B cell (primary cell): ENCODE measurements at regions not wholly inside any gene's neighbourhood (a gene's known extent, or its start where the extent isn't known, plus 50 kb on each side); places are given as distances from the start of the nearest gene placed in this dataset.
"Not testable (repeated sequence)": the region's sequence is repeated elsewhere in the genome, so short reads cannot be mapped to it uniquely, and the experiment has no call there.

Source experiments
- ATAC-seq: fragments of 200-7000 bp; cut with Tn5 transposase; one replicate; pipeline ENCODE4 v1.10.0; 2021; ENCODE audit warnings: low read depth, mild to moderate bottlenecking, moderate number of reproducible peaks, moderate library complexity
- CTCF ChIA-PET: fragments of 350-600 bp; sonication (Branson Sonifier 250); formaldehyde crosslinking; loops from one replicate; lab custom pipeline; 2021; ENCODE audit warnings: antibody characterized with exemption, inconsistent platforms; lab: Charles Lee
- POLR2A ChIA-PET: fragments of 350-600 bp; sonication (Branson Sonifier 250); formaldehyde crosslinking; loops from one replicate; lab custom pipeline; 2021; ENCODE audit warnings: antibody characterized with exemption; lab: Charles Lee
- DNase-seq: peaks from one replicate; pipeline ENCODE4 v3.0.0; 2013
- H2AFZ ChIP-seq: 2 replicates; pipeline ENCODE4 v1.6.1; 2012; ENCODE audit warnings: mild to moderate bottlenecking, low read depth, low read length; ENCODE audit not compliant: insufficient read depth, poor library complexity, severe bottlenecking
- H3K27ac ChIP-seq, 2 donors: 1 replicate in 1 of 2; 2 replicates in 1 of 2; pipeline ENCODE4 v1.5.1; 2012 to 2013; ENCODE audit warnings: low read length in 2 of 2, mild to moderate bottlenecking in 2 of 2, moderate library complexity in 1 of 2
- H3K27me3 ChIP-seq, 4 experiments: fragments of 200-600 bp in 1 of 4; sonication (generic) in 1 of 4; replicated peaks in 1 of 4; 1 replicate in 2 of 4; 2 replicates in 2 of 4; pipeline versions ENCODE4 v1.6.1 to v1.7.0; 2013 to 2016; ENCODE audit warnings: low read length in 3 of 4, mild to moderate bottlenecking in 2 of 4, mixed read lengths in 1 of 4, moderate library complexity in 1 of 4; ENCODE audit not compliant: insufficient read depth in 4 of 4, control insufficient read depth in 3 of 4; ENCODE audit errors: control extremely low read depth in 1 of 4
- H3K36me3 ChIP-seq, 2 experiments: replicated peaks in 1 of 2; 1 replicate in 1 of 2; 2 replicates in 1 of 2; pipeline versions ENCODE4 v1.6.1 to v1.7.1; 2013; ENCODE audit warnings: low read length in 1 of 2; ENCODE audit not compliant: insufficient read depth in 2 of 2, control insufficient read depth in 1 of 2; ENCODE audit errors: control extremely low read depth in 1 of 2, extremely low read depth in 1 of 2
- H3K4me1 ChIP-seq, 2 donors: fragments of 200-600 bp in 1 of 2; sonication (generic) in 1 of 2; 1 replicate in 1 of 2; 2 replicates in 1 of 2; pipeline versions ENCODE4 v1.5.1 to v1.6.1; 2013 to 2017; ENCODE audit warnings: low read length in 2 of 2; ENCODE audit not compliant: control insufficient read depth in 2 of 2, insufficient read depth in 2 of 2
- H3K4me2 ChIP-seq: replicated peaks from 2 replicates; pipeline ENCODE3; 2012; ENCODE audit warnings: mild to moderate bottlenecking, low read depth, low read length; ENCODE audit not compliant: poor library complexity, severe bottlenecking
- H3K4me3 ChIP-seq, 5 experiments: fragments of 200-600 bp in 1 of 5; sonication (generic) in 1 of 5; 1 replicate in 3 of 5; 2 replicates in 2 of 5; pipeline versions ENCODE4 v1.5.1 to v1.7.0; 2011 to 2016; ENCODE audit warnings: low read length in 4 of 5, mild to moderate bottlenecking in 4 of 5, low read depth in 2 of 5, control low read depth in 1 of 5, moderate library complexity in 1 of 5; ENCODE audit not compliant: insufficient read depth in 1 of 5; ENCODE audit errors: control extremely low read depth in 1 of 5, extremely low read depth in 1 of 5
- H3K79me2 ChIP-seq: fragments of 200-600 bp; sonication (generic); one replicate; pipeline ENCODE4 v1.6.0; 2016; ENCODE audit warnings: low read length; ENCODE audit not compliant: control insufficient read depth, insufficient read depth
- H3K9ac ChIP-seq: fragments of 200-600 bp; sonication (generic); 2 replicates; pipeline ENCODE4 v1.6.1; 2017; ENCODE audit warnings: mild to moderate bottlenecking, low read length, moderate library complexity
- H3K9me3 ChIP-seq, 3 donors: one replicate each; pipeline versions ENCODE4 v1.6.1 to v1.7.1; 2013; ENCODE audit warnings: low read length in 2 of 3; ENCODE audit not compliant: control insufficient read depth in 2 of 3, insufficient read depth in 1 of 3; ENCODE audit errors: control extremely low read depth in 1 of 3
- H4K20me1 ChIP-seq: 2 replicates; pipeline ENCODE4 v1.6.0; 2012; ENCODE audit warnings: mild to moderate bottlenecking, low read length; ENCODE audit not compliant: insufficient read depth, control insufficient read depth, poor library complexity, severe bottlenecking
- H3K27ac Mint-ChIP-seq: one replicate; pipeline ENCODE4 v1.8.0; 2021; ENCODE audit warnings: mixed read lengths
- H3K27me3 Mint-ChIP-seq: one replicate; pipeline ENCODE4 v1.8.0; 2021; ENCODE audit warnings: mixed read lengths
- H3K4me1 Mint-ChIP-seq: one replicate; pipeline ENCODE4 v1.8.0; 2021; ENCODE audit warnings: mixed read lengths
- H3K4me3 Mint-ChIP-seq: one replicate; pipeline ENCODE4 v1.8.0; 2021; ENCODE audit warnings: mixed read lengths
- H3K9me3 Mint-ChIP-seq: one replicate; pipeline ENCODE4 v1.8.0; 2022; ENCODE audit warnings: mixed read lengths; ENCODE audit not compliant: insufficient read depth
- CTCF ChIP-seq: fragments of 200-600 bp; IDR thresholded peaks from one replicate; pipeline ENCODE4 v1.8.0; 2022; ENCODE audit warnings: antibody characterized with exemption, mild to moderate bottlenecking
- EZH2 ChIP-seq: IDR thresholded peaks from 2 replicates; pipeline ENCODE4 v1.6.1; 2012; ENCODE audit warnings: borderline replicate concordance, low read depth, mild to moderate bottlenecking, moderate library complexity, low read length; ENCODE audit not compliant: insufficient read depth, poor library complexity, severe bottlenecking
- WGBS: methylation state at CpG from one replicate; pipeline ENCODE4 v1.1.5; 2013; ENCODE audit warnings: missing lambda C conversion rate; ENCODE audit not compliant: insufficient coverage; 5-methylcytosine and 5-hydroxymethylcytosine counted together
- intact Hi-C: fragments of 100-400 bp; cut with micrococcal nuclease; formaldehyde crosslinking; loops from one replicate; pipeline ENCODE4 v1.10.0; 2022

GRCh38 chr10:17528306-17528862 lies 74.0 kb upstream of the ST8SIA6 start:
- Histone ChIP-seq H4K20me1 (no peaks in the 10 kb centered on the region), H3K4me2 (no peak overlapping the region), H3K9ac (no peak overlapping the region), H3K4me3 (no peak overlapping the region), H2AFZ (no peak overlapping the region), H3K9me3 (no peaks in the 10 kb centered on the region), H3K27me3 (no peaks in the 10 kb centered on the region), H3K27ac (no peak overlapping the region), H3K4me1 (no peaks in the 10 kb centered on the region), H3K79me2 (no peaks in the 10 kb centered on the region), H3K36me3 (no peaks in the 10 kb centered on the region)
- no peak for ATAC-seq
- POLR2A ChIA-PET = no interaction called here
- Mint-ChIP-seq H3K27me3 (peaks cover 5% of the 10 kb centered on the region), H3K4me3 (no peak overlapping the region), H3K27ac (no peak overlapping the region), H3K4me1 (no peaks in the 10 kb centered on the region), H3K9me3 (no peaks in the 10 kb centered on the region)
- WGBS = 86% methylated on average over 1 of the region's 3 CpGs
- CTCF ChIA-PET = no interaction called here
- no peak for TF ChIP-seq CTCF
- no peak for TF ChIP-seq EZH2
- intact Hi-C loops = no loop called here
- no peak for DNase-seq

GRCh38 chr10:17527514-17528146 lies 73.2 kb upstream of the ST8SIA6 start:
- WGBS = 62% methylated on average over 3 of the region's 6 CpGs
- no peak overlapping the region for H3K9ac ChIP-seq
- no peak for DNase-seq
- no peaks in the 10 kb centered on the region for H3K4me1 Mint-ChIP-seq
- no peaks in the 10 kb centered on the region for H3K9me3 ChIP-seq
- H3K9me3 Mint-ChIP-seq = no peaks in the 10 kb centered on the region
- H3K79me2 ChIP-seq = no peaks in the 10 kb centered on the region
- intact Hi-C loops = no loop called here
- no peak overlapping the region for H2AFZ ChIP-seq
- H3K36me3 ChIP-seq = no peaks in the 10 kb centered on the region
- H3K27me3 Mint-ChIP-seq = peaks cover 5% of the 10 kb centered on the region
- no peak overlapping the region for H3K4me3 Mint-ChIP-seq
- POLR2A ChIA-PET = no interaction called here
- H3K27ac Mint-ChIP-seq = no peak overlapping the region
- TF ChIP-seq EZH2 = no peak
- no peak for TF ChIP-seq CTCF
- no peak overlapping the region for H3K4me3 ChIP-seq
- H3K4me2 ChIP-seq = no peak overlapping the region
- no peak for ATAC-seq
- no peaks in the 10 kb centered on the region for H3K27me3 ChIP-seq
- H3K4me1 ChIP-seq = no peaks in the 10 kb centered on the region
- no peaks in the 10 kb centered on the region for H4K20me1 ChIP-seq
- no peak overlapping the region for H3K27ac ChIP-seq
- CTCF ChIA-PET = no interaction called here

DNA sequence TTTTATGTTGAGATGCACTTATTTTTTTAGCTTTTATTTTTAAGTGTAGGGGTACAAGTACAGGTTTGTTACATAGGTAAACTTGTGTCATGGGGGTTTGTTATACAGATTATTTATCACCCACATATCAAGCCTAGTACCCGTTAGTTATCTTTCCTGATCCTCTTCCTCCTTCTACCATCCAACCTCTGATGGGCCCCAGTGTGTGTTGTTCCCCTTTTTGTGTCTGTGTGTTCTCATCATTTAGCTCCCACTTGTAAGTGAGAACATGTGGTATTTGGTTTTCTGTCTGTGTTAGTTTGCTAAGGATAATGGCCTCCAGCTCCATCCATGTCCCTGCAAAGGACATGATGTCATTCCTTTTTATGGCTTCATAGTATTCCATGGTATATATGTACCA lies 72.2 kb upstream of the ST8SIA6 start:
- no CpG with 5 or more reads among the region's 1 CpG for WGBS
- H3K9me3 ChIP-seq, H3K4me3 Mint-ChIP-seq, H3K27ac Mint-ChIP-seq, H3K9me3 Mint-ChIP-seq, H3K27me3 Mint-ChIP-seq, intact Hi-C loops, H3K27me3 ChIP-seq, H3K9ac ChIP-seq, H3K4me1 ChIP-seq, H3K4me2 ChIP-seq, DNase-seq, H2AFZ ChIP-seq, H3K79me2 ChIP-seq, H3K4me1 Mint-ChIP-seq, H4K20me1 ChIP-seq, ATAC-seq, POLR2A ChIA-PET, H3K36me3 ChIP-seq, H3K4me3 ChIP-seq, CTCF ChIA-PET, H3K27ac ChIP-seq: not testable (repeated sequence)
